ENCODE measurements at regions not wholly inside any gene's neighbourhood (a gene's known extent, or its start where the extent isn't known, plus 50 kb on each side); places are given as distances from the start of the nearest gene placed in this dataset.

- Mint-ChIP-seq H3K27me3 (ENCODE audit: unreplicated experiment) (no peaks in the 10 kb centered on the region), H3K4me3 (ENCODE audit: low read depth, unreplicated experiment) (no peak overlapping the region), H3K27ac (ENCODE audit: unreplicated experiment) (peak overlapping the region; percentile 77), H3K9me3 (ENCODE audit: low read depth, unreplicated experiment) (peaks cover 3% of the 10 kb centered on the region), H3K4me1 (ENCODE audit: low read depth, unreplicated experiment) (peaks cover 64% of the 10 kb centered on the region), H3K36me3 (ENCODE audit: insufficient read depth, unreplicated experiment) (peaks cover 30% of the 10 kb centered on the region)
- intact Hi-C loops (cut with micrococcal nuclease; ENCODE audit: unreplicated experiment): loop anchor here (5.0 kb wide), 1 partner anchor 176 kb away; no protein-coding TSS in a partner anchor
- DNase-seq: peak; percentile 58
- TF ChIP-seq CTCF (IDR thresholded peaks at IDR 0.05; ENCODE audit: unreplicated experiment): no peak
- CTCF ChIA-PET: interaction anchor here (0.9 to 1.2 kb wide), 3 partner anchors 17 to 45 kb away, joined by 3 to 4 read pairs (median 3); no protein-coding TSS in a partner anchor
- no TSS peak for BruUV-seq (replicated peaks)
Observed at GRCh38 chr3:193826159-193826795, 233.3 kb downstream of the OPA1 start.

- no peak for DNase-seq
- CTCF ChIA-PET: interaction anchor here (0.9 to 1.2 kb wide), 4 partner anchors 10 to 46 kb away, joined by 3 to 4 read pairs (median 4); no protein-coding TSS in a partner anchor
- Mint-ChIP-seq H3K27me3 (ENCODE audit: unreplicated experiment) (no peaks in the 10 kb centered on the region), H3K27ac (ENCODE audit: unreplicated experiment) (peak overlapping the region; percentile 5), H3K9me3 (ENCODE audit: low read depth, unreplicated experiment) (peaks cover 3% of the 10 kb centered on the region), H3K4me1 (ENCODE audit: low read depth, unreplicated experiment) (peaks cover 73% of the 10 kb centered on the region), H3K36me3 (ENCODE audit: insufficient read depth, unreplicated experiment) (peaks cover 39% of the 10 kb centered on the region), H3K4me3 (ENCODE audit: low read depth, unreplicated experiment) (no peak overlapping the region)
- no peak for TF ChIP-seq CTCF (IDR thresholded peaks at IDR 0.05; ENCODE audit: unreplicated experiment)
- BruUV-seq (replicated peaks): no TSS peak
- intact Hi-C loops (cut with micrococcal nuclease; ENCODE audit: unreplicated experiment): loop anchor here (5.0 kb wide), 1 partner anchor 175 kb away; no protein-coding TSS in a partner anchor
Observed at GRCh38 chr3:193827040-193827669, 234.1 kb downstream of the OPA1 start.

GRCh38 chr3:193827871-193828270, 234.9 kb downstream of the OPA1 start:
- Mint-ChIP-seq H3K27ac (ENCODE audit: unreplicated experiment) (no peak overlapping the region), H3K4me1 (ENCODE audit: low read depth, unreplicated experiment) (peaks cover 80% of the 10 kb centered on the region), H3K27me3 (ENCODE audit: unreplicated experiment) (no peaks in the 10 kb centered on the region), H3K9me3 (ENCODE audit: low read depth, unreplicated experiment) (peaks cover 3% of the 10 kb centered on the region), H3K36me3 (ENCODE audit: insufficient read depth, unreplicated experiment) (peaks cover 39% of the 10 kb centered on the region), H3K4me3 (ENCODE audit: low read depth, unreplicated experiment) (no peak overlapping the region)
- intact Hi-C loops (cut with micrococcal nuclease; ENCODE audit: unreplicated experiment): loop anchor here (2.0 to 5.0 kb wide), 4 partner anchors 15 to 174 kb away; no protein-coding TSS in a partner anchor
- no TSS peak for BruUV-seq (replicated peaks)
- DNase-seq: no peak
- CTCF ChIA-PET: interaction anchor here (1.1 to 1.5 kb wide), 2 partner anchors 11 to 46 kb away, joined by 4 to 7 read pairs; no protein-coding TSS in a partner anchor
- TF ChIP-seq CTCF (IDR thresholded peaks at IDR 0.05; ENCODE audit: unreplicated experiment): no peak

- H3K27ac Mint-ChIP-seq (ENCODE audit: unreplicated experiment): peak overlapping the region; percentile 90
- H3K4me1 Mint-ChIP-seq (ENCODE audit: low read depth, unreplicated experiment): peaks cover 86% of the 10 kb centered on the region
- H3K36me3 Mint-ChIP-seq (ENCODE audit: insufficient read depth, unreplicated experiment): peaks cover 39% of the 10 kb centered on the region
- intact Hi-C loops (cut with micrococcal nuclease; ENCODE audit: unreplicated experiment): loop anchor here (2.0 to 5.0 kb wide), 4 partner anchors 14 to 174 kb away; no protein-coding TSS in a partner anchor
- CTCF ChIA-PET: interaction anchor here (0.7 to 1.5 kb wide), 2 partner anchors 47 to 491 kb away, joined by 7 read pairs; no protein-coding TSS in a partner anchor
- peaks cover 3% of the 10 kb centered on the region for H3K9me3 Mint-ChIP-seq (ENCODE audit: low read depth, unreplicated experiment)
- no peaks in the 10 kb centered on the region for H3K27me3 Mint-ChIP-seq (ENCODE audit: unreplicated experiment)
- no peak for TF ChIP-seq CTCF (IDR thresholded peaks at IDR 0.05; ENCODE audit: unreplicated experiment)
- H3K4me3 Mint-ChIP-seq (ENCODE audit: low read depth, unreplicated experiment): peak overlapping the region; percentile 45
- peak; percentile 69 for DNase-seq
- BruUV-seq (replicated peaks): no TSS peak
Observed at GRCh38 chr3:193828477-193828876, 235.5 kb downstream of the OPA1 start.

Data from Calu3 (cell line).